ENCODE measurements at regions not wholly inside any gene's neighbourhood (a gene's known extent, or its start where the extent isn't known, plus 50 kb on each side); places are given as distances from the start of the nearest gene placed in this dataset.
A peak's percentile ranks its signal among the peaks of the same experiment; 100 is the strongest.

GRCh38 chr5:112634796-112635195, 102.9 kb upstream of the APC start:
- H3K27me3 ChIP-seq (ENCODE audit: insufficient read depth in 3 of 3, low read length in 2 of 3) = no peaks in the 10 kb centered on the region
- peaks cover 16% of the 10 kb centered on the region for H3K4me1 ChIP-seq
- 12 to 37% (median 19%) methylated on average over 3 of the region's 3 CpGs for WGBS, 3 donors
- H3K9me3 ChIP-seq = no peaks in the 10 kb centered on the region
- H3K36me3 ChIP-seq (ENCODE audit: insufficient read depth in 1 of 2, low read depth in 1 of 2) = no peaks in the 10 kb centered on the region
- peak; percentile 44 to 80 (median 68) for ATAC-seq
- intact Hi-C loops (cut with DNase I) = no loop called here
- no peak for TF ChIP-seq CTCF (IDR thresholded peaks at IDR 0.05)
- H3K4me3 ChIP-seq = no peak overlapping the region
- no peak for DNase-seq
- no peak overlapping the region for H3K27ac ChIP-seq

- Histone ChIP-seq H3K9me3 (no peaks in the 10 kb centered on the region), H3K27ac (no peak overlapping the region), H3K4me3 (no peak overlapping the region), H3K36me3 (ENCODE audit: insufficient read depth in 1 of 2, low read depth in 1 of 2) (no peaks in the 10 kb centered on the region), H3K4me1 (peaks cover 16% of the 10 kb centered on the region), H3K27me3 (ENCODE audit: insufficient read depth in 3 of 3, low read length in 2 of 3) (no peaks in the 10 kb centered on the region)
- intact Hi-C loops (cut with DNase I) = no loop called here
- no peak for TF ChIP-seq CTCF (IDR thresholded peaks at IDR 0.05)
- no peak for ATAC-seq
- no peak for DNase-seq
- 85 to 88% (median 88%) methylated on average over 3 of the region's 3 CpGs for WGBS, 3 donors
Observed at GRCh38 chr5:112635276-112635675, 102.4 kb upstream of the APC start.

GRCh38 chr5:112635771-112636731, 101.6 kb upstream of the APC start:
- intact Hi-C loops (cut with DNase I) = no loop called here
- Histone ChIP-seq H3K27ac (no peak overlapping the region), H3K36me3 (ENCODE audit: insufficient read depth in 1 of 2, low read depth in 1 of 2) (no peaks in the 10 kb centered on the region), H3K4me3 (no peak overlapping the region), H3K27me3 (ENCODE audit: insufficient read depth in 3 of 3, low read length in 2 of 3) (no peaks in the 10 kb centered on the region), H3K4me1 (peaks cover 16% of the 10 kb centered on the region), H3K9me3 (no peaks in the 10 kb centered on the region)
- DNase-seq (no peak), ATAC-seq (no peak)
- TF ChIP-seq CTCF (IDR thresholded peaks at IDR 0.05) = no peak
- WGBS, 3 donors = 91 to 96% (median 94%) methylated on average over 1 of the region's 1 CpG

GRCh38 chr5:112636751-112637150, 100.9 kb upstream of the APC start:
- Histone ChIP-seq H3K27ac (no peak overlapping the region), H3K9me3 (no peaks in the 10 kb centered on the region), H3K27me3 (ENCODE audit: insufficient read depth in 3 of 3, low read length in 2 of 3) (no peaks in the 10 kb centered on the region), H3K36me3 (ENCODE audit: insufficient read depth in 1 of 2, low read depth in 1 of 2) (no peaks in the 10 kb centered on the region), H3K4me3 (no peak overlapping the region), H3K4me1 (peaks cover 16% of the 10 kb centered on the region)
- intact Hi-C loops (cut with DNase I) = no loop called here
- TF ChIP-seq CTCF (IDR thresholded peaks at IDR 0.05) = no peak
- no peak for DNase-seq
- 91 to 92% (median 92%) methylated on average over 2 of the region's 2 CpGs for WGBS, 3 donors
- no peak for ATAC-seq
